Uterus (tissue), 3 donors: ENCODE measurements at regions not wholly inside any gene's neighbourhood (a gene's known extent, or its start where the extent isn't known, plus 50 kb on each side); places are given as distances from the start of the nearest gene placed in this dataset.

ENCODE experiments used
- DNase-seq, 2 donors: peaks; one replicate each; pipeline ENCODE4 v3.0.0-alpha.2; 2019 to 2020
- H3K27ac ChIP-seq, 2 donors: fragments of 200-600 bp; sonication (generic); 1 replicate in 1 of 2; 2 replicates in 1 of 2; pipeline ENCODE4 v1.5.1; 2016 to 2018
- H3K27me3 ChIP-seq, 2 donors: fragments of 200-600 bp; sonication (generic); one replicate each; pipeline ENCODE4 v1.5.1; 2018 to 2019; ENCODE audit warnings: control low read depth in 1 of 2
- H3K36me3 ChIP-seq, 2 donors: fragments of 200-600 bp; sonication (generic); one replicate each; pipeline ENCODE4 v1.5.1; 2019; ENCODE audit warnings: control low read depth in 1 of 2
- H3K4me1 ChIP-seq, 2 donors: fragments of 200-600 bp; sonication (generic); one replicate each; pipeline ENCODE4 v1.5.1; 2018 to 2019; ENCODE audit warnings: control low read depth in 1 of 2
- H3K4me3 ChIP-seq, 2 donors: fragments of 200-600 bp; sonication (generic); 1 replicate in 1 of 2; 2 replicates in 1 of 2; pipeline ENCODE4 v1.5.1; 2018 to 2019; ENCODE audit warnings: mild to moderate bottlenecking in 1 of 2
- H3K9me3 ChIP-seq, 2 donors: fragments of 200-600 bp; sonication (generic); one replicate each; pipeline ENCODE4 v1.5.1; 2019; ENCODE audit warnings: control low read depth in 1 of 2
- CTCF ChIP-seq, 4 experiments: fragments of 200-600 bp in 2 of 4; fragments of 450-650 bp in 2 of 4; sonication (generic) in 2 of 4; IDR thresholded peaks; one replicate each; pipeline ENCODE4 v1.5.1; 2016 to 2019; ENCODE audit warnings: antibody characterized with exemption in 4 of 4, mild to moderate bottlenecking in 2 of 4, moderate library complexity in 1 of 4
- POLR2A ChIP-seq, 2 donors: fragments of 450-650 bp; IDR thresholded peaks; one replicate each; pipeline ENCODE4 v1.6.1; 2016; ENCODE audit warnings: antibody characterized with exemption in 2 of 2, mild to moderate bottlenecking in 1 of 2, moderate library complexity in 1 of 2
- intact Hi-C: fragments of 100-400 bp; cut with DNase I; formaldehyde crosslinking; loops from one replicate; pipeline ENCODE4 v1.15.1; 2023; ENCODE audit warnings: low total_unique reads
- donor health status: DM: yes; HTN: yes; CAD: no.

- Histone ChIP-seq H3K36me3 (no peaks in the 10 kb centered on the region), H3K27ac (no peak overlapping the region), H3K4me1 (no peaks in the 10 kb centered on the region), H3K27me3 (no peaks in the 10 kb centered on the region), H3K9me3 (no peaks in the 10 kb centered on the region), H3K4me3 (no peak overlapping the region)
- intact Hi-C loops, result no loop called here
- TF ChIP-seq CTCF (IDR thresholded peaks at IDR 0.05), result no peak
- DNase-seq, result no peak
Measured at GRCh38 chr13:97849305-97849704, 104.2 kb upstream of the IPO5 start.

GRCh38 chr13:97851269-97851668 is 102.2 kb upstream of the IPO5 start:
- Histone ChIP-seq H3K36me3 (no peaks in the 10 kb centered on the region), H3K9me3 (no peaks in the 10 kb centered on the region), H3K27me3 (no peaks in the 10 kb centered on the region), H3K4me3 (no peak overlapping the region), H3K4me1 (no peaks in the 10 kb centered on the region), H3K27ac (no peak overlapping the region)
- intact Hi-C loops, result no loop called here
- no peak for DNase-seq
- TF ChIP-seq POLR2A (IDR thresholded peaks at IDR 0.05), result no peak
- no peak for TF ChIP-seq CTCF (IDR thresholded peaks at IDR 0.05)

GRCh38 chr13:97852181-97852874 is 101.1 kb upstream of the IPO5 start:
- DNase-seq, result no peak
- H3K4me1 ChIP-seq, result no peaks in the 10 kb centered on the region
- no peaks in the 10 kb centered on the region for H3K36me3 ChIP-seq
- no peak overlapping the region for H3K4me3 ChIP-seq
- no peaks in the 10 kb centered on the region for H3K27me3 ChIP-seq
- intact Hi-C loops, result no loop called here
- H3K9me3 ChIP-seq, result no peaks in the 10 kb centered on the region
- no peak overlapping the region for H3K27ac ChIP-seq
- no peak for TF ChIP-seq POLR2A (IDR thresholded peaks at IDR 0.05)
- TF ChIP-seq CTCF (IDR thresholded peaks at IDR 0.05), result no peak

- H3K27me3 ChIP-seq, result no peaks in the 10 kb centered on the region
- H3K9me3 ChIP-seq, result no peaks in the 10 kb centered on the region
- H3K36me3 ChIP-seq, result no peaks in the 10 kb centered on the region
- DNase-seq, result no peak
- no peak overlapping the region for H3K27ac ChIP-seq
- no peak overlapping the region for H3K4me3 ChIP-seq
- no peaks in the 10 kb centered on the region for H3K4me1 ChIP-seq
- TF ChIP-seq CTCF (IDR thresholded peaks at IDR 0.05) (no peak), POLR2A (IDR thresholded peaks at IDR 0.05) (no peak)
- intact Hi-C loops, result no loop called here
Measured at GRCh38 chr13:97853550-97853949, 99.9 kb upstream of the IPO5 start.

- Histone ChIP-seq H3K36me3 (no peaks in the 10 kb centered on the region), H3K27ac (peak overlapping the region in 1 of 2 donors; percentile 17), H3K27me3 (no peaks in the 10 kb centered on the region), H3K4me1 (no peaks in the 10 kb centered on the region), H3K4me3 (no peak overlapping the region), H3K9me3 (no peaks in the 10 kb centered on the region)
- intact Hi-C loops, result no loop called here
- peak; percentile 46 to 70 for DNase-seq
- TF ChIP-seq POLR2A (IDR thresholded peaks at IDR 0.05), result no peak
- TF ChIP-seq CTCF (IDR thresholded peaks at IDR 0.05), result peak; percentile 63 to 72 (median 64)
Measured at GRCh38 chr13:97855570-97856303, 97.7 kb upstream of the IPO5 start.
